BLaER1 (cell line): ENCODE measurements at regions not wholly inside any gene's neighbourhood (a gene's known extent, or its start where the extent isn't known, plus 50 kb on each side); places are given as distances from the start of the nearest gene placed in this dataset.

Experiments used
- H3K27ac ChIP-seq: shearing (Covaris generic); formaldehyde crosslinking; 2 replicates; pipeline ENCODE4 v1.8.1; 2022
- H3K27me3 ChIP-seq: shearing (Covaris generic); formaldehyde crosslinking; 2 replicates; pipeline ENCODE4 v1.8.1; 2022
- H3K36me3 ChIP-seq: shearing (Covaris generic); formaldehyde crosslinking; 2 replicates; pipeline ENCODE4 v1.8.1; 2022
- H3K4me1 ChIP-seq: shearing (Covaris generic); formaldehyde crosslinking; 2 replicates; pipeline ENCODE4 v1.8.1; 2022
- H3K4me2 ChIP-seq: shearing (Covaris generic); formaldehyde crosslinking; 2 replicates; pipeline ENCODE4 v1.8.1; 2022
- H3K4me3 ChIP-seq: shearing (Covaris generic); formaldehyde crosslinking; 2 replicates; pipeline ENCODE4 v1.8.1; 2022
- H3K9ac ChIP-seq: shearing (Covaris generic); formaldehyde crosslinking; 2 replicates; pipeline ENCODE4 v1.8.1; 2022
- H3K9me3 ChIP-seq: shearing (Covaris generic); formaldehyde crosslinking; 2 replicates; pipeline ENCODE4 v1.8.1; 2022
- H4K20me1 ChIP-seq: shearing (Covaris generic); formaldehyde crosslinking; 2 replicates; pipeline ENCODE4 v1.8.1; 2022
- Cebpa-rat ChIP-seq: shearing (Covaris generic); IDR thresholded peaks from 2 replicates; pipeline ENCODE4 v1.8.1; 2022

DNA sequence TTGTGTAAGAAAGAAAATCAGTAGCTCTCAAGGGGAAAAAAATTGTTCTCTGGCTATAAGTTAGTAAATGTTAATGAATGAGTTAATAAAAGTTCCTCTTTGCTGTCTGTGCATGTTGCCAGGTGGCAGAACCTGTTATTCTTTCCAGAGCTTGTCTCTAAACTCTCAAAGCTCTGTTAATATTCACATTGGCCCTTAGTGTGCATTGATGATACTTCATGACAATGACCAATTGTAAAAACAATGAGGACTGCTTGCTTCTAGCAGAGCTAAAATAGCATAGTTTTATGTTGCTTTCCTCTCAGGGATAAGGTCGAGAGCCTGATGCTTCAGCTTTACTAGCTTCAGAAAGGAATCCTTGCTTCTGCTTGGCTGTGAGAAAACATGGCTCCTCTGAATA, 91.5 kb downstream of the RAD51AP2 start:
- no peaks in the 10 kb centered on the region for H3K9me3 ChIP-seq
- no peak overlapping the region for H3K4me3 ChIP-seq
- no peak for TF ChIP-seq Cebpa-rat
- no peaks in the 10 kb centered on the region for H3K27me3 ChIP-seq
- no peak overlapping the region for H3K4me2 ChIP-seq
- no peaks in the 10 kb centered on the region for H3K36me3 ChIP-seq
- no peaks in the 10 kb centered on the region for H3K4me1 ChIP-seq
- no peaks in the 10 kb centered on the region for H4K20me1 ChIP-seq
- no peak overlapping the region for H3K9ac ChIP-seq
- H3K27ac ChIP-seq: no peak overlapping the region

DNA sequence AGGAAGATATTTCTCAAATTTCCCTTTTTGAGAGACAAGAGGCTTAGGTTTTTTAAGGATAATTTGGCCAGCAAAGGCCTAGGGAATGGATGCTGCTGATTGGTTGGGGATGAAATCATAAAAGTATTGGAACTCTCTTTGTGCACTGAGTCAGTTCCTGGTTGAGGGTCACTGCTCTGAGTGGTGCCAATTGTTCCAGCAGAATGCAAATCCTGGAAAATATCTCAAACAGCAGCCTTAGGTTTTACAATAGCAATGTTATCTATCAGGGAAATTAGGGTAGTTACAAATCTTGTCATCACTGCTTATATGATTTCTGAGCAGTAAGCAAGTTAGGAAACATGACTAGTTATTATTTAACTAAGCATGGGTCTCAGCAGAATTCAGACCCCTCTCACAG, 96.2 kb downstream of the RAD51AP2 start:
- Histone ChIP-seq H3K27ac (no peak overlapping the region), H3K4me2 (no peak overlapping the region), H4K20me1 (no peaks in the 10 kb centered on the region), H3K27me3 (no peaks in the 10 kb centered on the region), H3K4me3 (no peak overlapping the region), H3K9ac (no peak overlapping the region), H3K4me1 (no peaks in the 10 kb centered on the region), H3K36me3 (no peaks in the 10 kb centered on the region), H3K9me3 (no peaks in the 10 kb centered on the region)
- TF ChIP-seq Cebpa-rat: no peak

DNA sequence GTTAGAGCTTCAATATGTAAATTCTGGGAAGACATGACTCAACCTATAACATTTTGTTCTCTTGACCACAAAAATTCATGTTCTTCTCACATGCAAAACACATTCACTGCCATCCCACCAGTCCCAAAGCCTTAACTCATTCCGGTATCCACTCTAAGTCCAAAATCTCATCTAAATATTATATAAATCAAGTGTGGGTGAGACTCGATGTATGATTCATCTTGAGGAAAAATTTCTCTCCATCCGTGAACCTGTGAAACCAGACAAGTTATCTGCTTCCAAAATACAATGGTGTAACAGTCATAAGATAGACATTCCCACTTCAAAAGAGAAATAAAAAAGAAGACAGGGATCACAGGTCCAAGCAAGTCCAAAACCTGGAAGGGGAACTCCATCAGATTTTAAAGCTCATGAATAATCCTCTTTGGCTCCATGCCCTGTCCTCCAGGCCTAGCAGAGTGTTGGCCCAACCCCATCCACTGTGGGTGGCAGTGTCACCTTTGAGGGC, 101.3 kb downstream of the RAD51AP2 start:
- Histone ChIP-seq H3K4me3 (no peak overlapping the region), H3K9me3 (no peaks in the 10 kb centered on the region), H3K27me3 (no peaks in the 10 kb centered on the region), H3K4me2 (no peak overlapping the region), H4K20me1 (no peaks in the 10 kb centered on the region), H3K27ac (no peak overlapping the region), H3K9ac (no peak overlapping the region), H3K36me3 (no peaks in the 10 kb centered on the region), H3K4me1 (no peaks in the 10 kb centered on the region)
- no peak for TF ChIP-seq Cebpa-rat

DNA sequence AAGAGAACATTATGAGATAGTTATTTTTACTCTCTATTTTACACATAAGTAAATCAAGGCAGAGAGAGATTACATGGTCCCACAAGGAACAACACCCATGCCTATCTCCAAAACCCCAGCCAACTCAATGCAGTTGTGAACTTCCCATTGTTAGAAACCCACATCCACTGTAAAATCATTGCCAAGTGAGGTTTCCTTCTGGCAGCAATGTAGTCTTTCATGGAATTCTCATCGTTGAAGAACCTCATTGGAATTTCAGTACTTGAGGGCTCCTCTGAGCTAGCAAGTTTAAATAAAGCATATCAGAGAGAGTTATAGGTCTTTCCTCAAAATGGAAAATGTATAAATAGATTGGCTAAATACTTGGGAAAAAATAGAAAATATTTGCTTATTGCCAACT, 105.2 kb downstream of the RAD51AP2 start:
- no peak overlapping the region for H3K27ac ChIP-seq
- H3K36me3 ChIP-seq: no peaks in the 10 kb centered on the region
- no peak overlapping the region for H3K4me2 ChIP-seq
- TF ChIP-seq Cebpa-rat: no peak
- no peaks in the 10 kb centered on the region for H3K27me3 ChIP-seq
- no peaks in the 10 kb centered on the region for H3K9me3 ChIP-seq
- H3K4me1 ChIP-seq: no peaks in the 10 kb centered on the region
- no peaks in the 10 kb centered on the region for H4K20me1 ChIP-seq
- no peak overlapping the region for H3K9ac ChIP-seq
- H3K4me3 ChIP-seq: no peak overlapping the region

DNA sequence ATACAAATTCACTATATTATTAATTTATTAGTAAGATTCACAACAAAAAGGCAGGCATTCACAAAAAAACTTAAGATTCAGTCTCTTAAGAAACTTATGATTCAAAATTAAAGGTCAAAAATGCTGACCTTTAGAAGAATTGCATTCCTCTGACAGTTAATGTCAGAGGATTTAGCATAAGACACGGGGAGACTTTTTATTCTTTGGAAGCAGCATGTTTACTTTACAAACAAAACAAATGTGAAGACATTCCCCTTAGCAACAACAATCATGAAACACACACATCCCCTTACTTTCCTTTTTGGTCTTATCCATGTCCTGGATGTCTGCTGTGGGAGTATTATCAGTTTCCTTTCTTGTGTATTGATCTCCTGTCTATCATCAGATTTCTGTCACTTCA, 117.1 kb downstream of the RAD51AP2 start:
- TF ChIP-seq Cebpa-rat: no peak
- H4K20me1 ChIP-seq: no peaks in the 10 kb centered on the region
- no peak overlapping the region for H3K4me2 ChIP-seq
- no peaks in the 10 kb centered on the region for H3K4me1 ChIP-seq
- no peaks in the 10 kb centered on the region for H3K36me3 ChIP-seq
- peaks cover 9% of the 10 kb centered on the region; the same call in 1 of the 2 replicates for H3K9me3 ChIP-seq
- H3K9ac ChIP-seq: no peak overlapping the region
- no peak overlapping the region for H3K27ac ChIP-seq
- H3K4me3 ChIP-seq: no peak overlapping the region
- H3K27me3 ChIP-seq: no peaks in the 10 kb centered on the region

DNA sequence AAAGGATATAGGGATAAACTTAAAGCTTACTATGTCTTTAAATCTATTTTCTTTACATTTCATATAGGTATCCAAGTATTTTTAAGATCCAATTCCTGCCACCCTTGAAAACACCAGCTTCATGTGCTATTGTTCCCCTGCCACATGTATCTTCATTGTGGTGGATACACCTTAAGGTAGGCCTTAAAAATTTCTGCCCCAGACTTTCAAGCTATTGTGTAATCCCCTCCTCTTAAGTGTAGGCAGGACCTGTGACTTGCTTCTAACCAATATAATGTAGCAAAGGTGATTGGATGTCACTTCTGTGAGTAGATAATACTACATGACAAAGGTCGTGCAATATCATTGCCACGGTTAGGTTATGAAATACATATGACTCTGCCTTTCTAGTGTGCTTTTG, 119.5 kb downstream of the RAD51AP2 start:
- H3K27me3 ChIP-seq: no peaks in the 10 kb centered on the region
- no peak overlapping the region for H3K4me3 ChIP-seq
- no peak overlapping the region for H3K9ac ChIP-seq
- H3K9me3 ChIP-seq: peaks cover 9% of the 10 kb centered on the region; the same call in 1 of the 2 replicates
- no peak overlapping the region for H3K27ac ChIP-seq
- TF ChIP-seq Cebpa-rat: no peak
- no peaks in the 10 kb centered on the region for H3K4me1 ChIP-seq
- no peaks in the 10 kb centered on the region for H3K36me3 ChIP-seq
- H4K20me1 ChIP-seq: no peaks in the 10 kb centered on the region
- H3K4me2 ChIP-seq: no peak overlapping the region

DNA sequence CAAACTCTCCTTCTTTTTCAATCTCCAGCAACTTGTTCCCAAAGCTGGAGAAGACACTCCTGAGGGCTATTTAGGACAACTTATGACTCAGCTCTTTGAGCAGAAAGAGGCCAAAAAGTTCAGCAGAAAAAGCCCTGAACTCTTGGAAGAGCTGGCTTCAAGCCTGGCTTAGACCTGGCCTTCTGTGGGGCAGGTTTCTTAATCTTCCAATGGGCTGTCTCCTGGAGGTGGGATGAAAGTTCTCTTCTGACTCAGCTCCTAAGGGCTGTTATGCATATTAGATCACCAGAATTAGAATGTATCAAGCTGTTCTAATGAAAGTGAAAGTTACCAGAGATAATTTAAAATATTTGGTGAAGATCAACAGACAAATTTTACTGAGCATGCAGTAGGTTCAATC, 129.4 kb downstream of the RAD51AP2 start:
- no peak overlapping the region for H3K9ac ChIP-seq
- TF ChIP-seq Cebpa-rat: no peak
- no peaks in the 10 kb centered on the region for H3K9me3 ChIP-seq
- H4K20me1 ChIP-seq: no peaks in the 10 kb centered on the region
- H3K27ac ChIP-seq: no peak overlapping the region
- H3K4me2 ChIP-seq: no peak overlapping the region
- H3K4me1 ChIP-seq: no peaks in the 10 kb centered on the region
- H3K36me3 ChIP-seq: no peaks in the 10 kb centered on the region
- no peaks in the 10 kb centered on the region for H3K27me3 ChIP-seq
- H3K4me3 ChIP-seq: no peak overlapping the region

DNA sequence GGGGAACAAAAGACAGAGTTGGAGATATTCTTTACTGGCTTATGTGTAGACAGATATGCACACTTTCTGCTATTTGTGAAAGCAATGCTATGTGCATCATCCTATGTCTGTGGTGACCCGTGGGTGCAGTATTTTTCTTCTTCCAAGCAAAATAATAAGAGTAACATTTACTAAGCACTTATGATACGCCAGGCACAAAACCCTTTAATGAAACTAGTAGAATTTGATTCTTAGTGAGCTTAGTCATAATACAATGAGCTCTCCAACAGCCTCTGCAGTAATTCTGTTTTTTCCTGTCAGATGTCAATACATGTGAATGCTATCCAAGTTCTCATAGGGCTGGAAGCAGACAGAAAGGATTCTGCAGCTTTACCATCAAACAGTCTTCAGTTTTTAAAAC, 130.6 kb downstream of the RAD51AP2 start:
- no peak for TF ChIP-seq Cebpa-rat
- Histone ChIP-seq H3K9ac (no peak overlapping the region), H3K4me1 (no peaks in the 10 kb centered on the region), H4K20me1 (no peaks in the 10 kb centered on the region), H3K27ac (no peak overlapping the region), H3K4me2 (no peak overlapping the region), H3K27me3 (no peaks in the 10 kb centered on the region), H3K4me3 (no peak overlapping the region), H3K36me3 (no peaks in the 10 kb centered on the region), H3K9me3 (no peaks in the 10 kb centered on the region)

DNA sequence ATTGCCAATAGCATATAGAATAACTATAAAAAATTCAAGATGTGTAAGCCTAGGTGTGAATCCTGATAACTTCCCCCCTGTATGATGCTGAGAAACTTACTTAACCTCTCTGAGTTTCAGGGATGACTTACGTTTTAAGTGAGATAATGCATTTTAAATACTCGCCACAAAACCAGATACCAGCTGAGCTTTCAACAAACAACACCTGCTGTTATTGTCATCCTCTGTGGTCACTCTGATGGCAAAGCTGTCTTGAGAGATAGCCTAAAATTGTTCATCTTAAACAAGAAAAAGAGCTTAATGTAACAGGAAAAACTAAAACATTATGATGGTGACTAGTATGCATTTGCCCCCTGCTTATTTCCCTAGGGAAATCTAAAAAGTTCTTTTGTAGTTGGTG, 131.5 kb downstream of the RAD51AP2 start:
- no peak overlapping the region for H3K9ac ChIP-seq
- no peaks in the 10 kb centered on the region for H3K9me3 ChIP-seq
- H3K4me2 ChIP-seq: no peak overlapping the region
- no peak for TF ChIP-seq Cebpa-rat
- H4K20me1 ChIP-seq: no peaks in the 10 kb centered on the region
- H3K36me3 ChIP-seq: no peaks in the 10 kb centered on the region
- no peak overlapping the region for H3K4me3 ChIP-seq
- no peaks in the 10 kb centered on the region for H3K27me3 ChIP-seq
- H3K4me1 ChIP-seq: no peaks in the 10 kb centered on the region
- H3K27ac ChIP-seq: no peak overlapping the region

DNA sequence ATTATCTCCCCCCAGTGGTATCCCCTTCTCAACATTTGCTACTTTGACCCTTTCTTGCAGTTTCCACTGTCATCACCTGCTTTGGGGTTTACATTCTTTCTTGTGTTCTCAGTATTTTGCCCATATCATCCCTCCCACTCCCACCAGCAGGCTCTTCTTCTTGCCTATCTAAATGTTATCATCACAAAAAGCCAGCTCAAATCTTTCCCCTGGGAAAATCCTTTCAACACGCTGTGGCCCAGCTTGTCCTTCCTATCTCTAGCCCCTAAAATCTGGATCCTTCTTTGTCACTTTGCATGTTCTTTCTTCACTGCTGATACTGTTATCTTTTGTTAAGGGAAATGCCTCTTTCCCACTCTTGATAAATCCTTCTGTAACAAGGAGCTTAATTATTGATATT, 138.2 kb downstream of the RAD51AP2 start:
- Histone ChIP-seq H3K9ac (no peak overlapping the region), H3K36me3 (no peaks in the 10 kb centered on the region), H4K20me1 (no peaks in the 10 kb centered on the region), H3K27ac (no peak overlapping the region), H3K4me3 (no peak overlapping the region), H3K4me2 (no peak overlapping the region), H3K4me1 (no peaks in the 10 kb centered on the region), H3K27me3 (no peaks in the 10 kb centered on the region), H3K9me3 (no peaks in the 10 kb centered on the region)
- no peak for TF ChIP-seq Cebpa-rat

DNA sequence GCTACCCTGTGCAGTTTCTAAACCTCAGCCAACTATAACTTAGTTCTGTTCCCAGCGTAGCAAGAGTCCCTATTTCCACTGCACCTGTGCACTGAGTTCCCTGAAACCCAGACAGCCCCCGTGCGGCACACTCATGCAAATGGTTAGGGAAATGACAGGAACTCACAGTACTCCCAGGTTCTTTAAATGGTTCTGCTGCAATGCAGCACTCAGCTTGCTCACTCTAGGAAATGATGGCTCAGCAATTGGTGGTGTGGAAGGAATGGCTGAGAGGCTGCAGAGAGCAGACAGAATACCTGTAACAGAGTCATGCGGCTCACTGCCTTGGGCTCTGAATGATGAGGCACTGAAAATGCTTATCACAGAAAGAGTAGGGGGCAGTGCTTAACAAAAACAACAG, 143.0 kb downstream of the RAD51AP2 start:
- Histone ChIP-seq H3K36me3 (no peaks in the 10 kb centered on the region), H3K9ac (no peak overlapping the region), H4K20me1 (no peaks in the 10 kb centered on the region), H3K4me3 (no peak overlapping the region), H3K9me3 (no peaks in the 10 kb centered on the region), H3K27ac (no peak overlapping the region), H3K4me1 (no peaks in the 10 kb centered on the region), H3K27me3 (no peaks in the 10 kb centered on the region), H3K4me2 (no peak overlapping the region)
- no peak for TF ChIP-seq Cebpa-rat
